Endothelial cell of hepatic sinusoid (primary cell): ENCODE measurements at regions not wholly inside any gene's neighbourhood (a gene's known extent, or its start where the extent isn't known, plus 50 kb on each side); places are given as distances from the start of the nearest gene placed in this dataset.

Experiments
- in situ Hi-C: cut with HindIII; loops from 2 replicates; pipeline ENCODE4 v1.10.0; 2017; ENCODE audit warnings: low sequenced_read_pairs

- in situ Hi-C loops = no loop called here
These were observed 241.3 kb upstream of the ZC3H12C start for GRCh38 chr11:109851780-109852390.

GRCh38 chr11:109853156-109853776 is 239.9 kb upstream of the ZC3H12C start:
- in situ Hi-C loops = no loop called here

GRCh38 chr11:109854731-109855130 is 238.5 kb upstream of the ZC3H12C start:
- in situ Hi-C loops = no loop called here

- in situ Hi-C loops = no loop called here
These were observed 236.3 kb upstream of the ZC3H12C start for GRCh38 chr11:109856928-109857327.

- in situ Hi-C loops = no loop called here
These were observed 235.6 kb upstream of the ZC3H12C start for GRCh38 chr11:109857637-109858036.

GRCh38 chr11:109858152-109858551 is 235.0 kb upstream of the ZC3H12C start:
- in situ Hi-C loops = no loop called here

GRCh38 chr11:109859045-109859724 is 234.0 kb upstream of the ZC3H12C start:
- in situ Hi-C loops = no loop called here

GRCh38 chr11:109862835-109863234 is 230.4 kb upstream of the ZC3H12C start:
- in situ Hi-C loops = no loop called here

- in situ Hi-C loops = no loop called here
These were observed 229.0 kb upstream of the ZC3H12C start for GRCh38 chr11:109864151-109864661.

GRCh38 chr11:109864834-109865547 is 228.2 kb upstream of the ZC3H12C start:
- in situ Hi-C loops = no loop called here

- in situ Hi-C loops = no loop called here
These were observed 227.5 kb upstream of the ZC3H12C start for GRCh38 chr11:109865548-109866186.

- in situ Hi-C loops = no loop called here
These were observed 225.4 kb upstream of the ZC3H12C start for GRCh38 chr11:109867784-109868183.

- in situ Hi-C loops = no loop called here
These were observed 223.7 kb upstream of the ZC3H12C start for GRCh38 chr11:109869536-109869935.

GRCh38 chr11:109870297-109870696 is 222.9 kb upstream of the ZC3H12C start:
- in situ Hi-C loops = no loop called here

- in situ Hi-C loops = no loop called here
These were observed 216.1 kb upstream of the ZC3H12C start for GRCh38 chr11:109877043-109877442.

GRCh38 chr11:109884501-109884900 is 208.7 kb upstream of the ZC3H12C start:
- in situ Hi-C loops = no loop called here

- in situ Hi-C loops = no loop called here
These were observed 208.2 kb upstream of the ZC3H12C start for GRCh38 chr11:109885006-109885405.

GRCh38 chr11:109892321-109892794 is 200.8 kb upstream of the ZC3H12C start:
- in situ Hi-C loops = no loop called here

GRCh38 chr11:109894242-109894641 is 198.9 kb upstream of the ZC3H12C start:
- in situ Hi-C loops = no loop called here

GRCh38 chr11:109898592-109898991 is 194.6 kb upstream of the ZC3H12C start:
- in situ Hi-C loops = no loop called here
